ENCODE measurements at regions not wholly inside any gene's neighbourhood (a gene's known extent, or its start where the extent isn't known, plus 50 kb on each side); places are given as distances from the start of the nearest gene placed in this dataset.

DNA sequence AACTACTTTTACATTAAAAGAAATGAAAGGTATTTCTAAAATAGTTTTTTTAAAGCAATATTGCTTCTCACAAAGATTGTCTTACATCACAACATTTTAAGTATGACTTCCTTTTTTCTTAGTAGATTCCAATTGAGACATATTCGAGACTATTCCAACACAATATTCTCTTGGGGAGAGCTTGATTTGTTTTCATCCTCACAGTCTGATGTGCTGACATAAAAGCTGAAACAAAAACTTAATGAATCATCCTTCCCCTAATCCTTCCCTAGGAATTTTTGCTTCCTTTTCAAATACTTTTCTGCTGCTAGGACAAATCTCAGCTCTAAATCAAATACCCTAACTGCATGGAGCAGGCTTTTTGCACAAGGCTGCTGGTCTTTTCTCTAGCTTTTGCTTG lies 245.8 kb upstream of the MAP3K1 start:
- Mint-ChIP-seq H3K9me3 (peaks cover 2% of the 10 kb centered on the region), H3K27me3 (no peaks in the 10 kb centered on the region), H3K4me3 (no peak overlapping the region), H3K4me1 (peaks cover 47% of the 10 kb centered on the region), H3K27ac (no peak overlapping the region), H3K36me3 (ENCODE audit: low read depth) (no peaks in the 10 kb centered on the region)
- intact Hi-C loops (cut with micrococcal nuclease) = loop anchor here (5.0 to 10.0 kb wide), 3 partner anchors 163 to 295 kb away; no protein-coding TSS in a partner anchor
- no peak for DNase-seq
- ATAC-seq (ENCODE audit: low read depth) = no peak
- TF ChIP-seq, protein P1, sequence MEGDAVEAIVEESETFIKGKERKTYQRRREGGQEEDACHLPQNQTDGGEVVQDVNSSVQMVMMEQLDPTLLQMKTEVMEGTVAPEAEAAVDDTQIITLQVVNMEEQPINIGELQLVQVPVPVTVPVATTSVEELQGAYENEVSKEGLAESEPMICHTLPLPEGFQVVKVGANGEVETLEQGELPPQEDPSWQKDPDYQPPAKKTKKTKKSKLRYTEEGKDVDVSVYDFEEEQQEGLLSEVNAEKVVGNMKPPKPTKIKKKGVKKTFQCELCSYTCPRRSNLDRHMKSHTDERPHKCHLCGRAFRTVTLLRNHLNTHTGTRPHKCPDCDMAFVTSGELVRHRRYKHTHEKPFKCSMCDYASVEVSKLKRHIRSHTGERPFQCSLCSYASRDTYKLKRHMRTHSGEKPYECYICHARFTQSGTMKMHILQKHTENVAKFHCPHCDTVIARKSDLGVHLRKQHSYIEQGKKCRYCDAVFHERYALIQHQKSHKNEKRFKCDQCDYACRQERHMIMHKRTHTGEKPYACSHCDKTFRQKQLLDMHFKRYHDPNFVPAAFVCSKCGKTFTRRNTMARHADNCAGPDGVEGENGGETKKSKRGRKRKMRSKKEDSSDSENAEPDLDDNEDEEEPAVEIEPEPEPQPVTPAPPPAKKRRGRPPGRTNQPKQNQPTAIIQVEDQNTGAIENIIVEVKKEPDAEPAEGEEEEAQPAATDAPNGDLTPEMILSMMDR (IDR thresholded peaks at IDR 0.05) = no peak
- POLR2A ChIA-PET = no interaction called here
- CTCF ChIA-PET = no interaction called here

DNA sequence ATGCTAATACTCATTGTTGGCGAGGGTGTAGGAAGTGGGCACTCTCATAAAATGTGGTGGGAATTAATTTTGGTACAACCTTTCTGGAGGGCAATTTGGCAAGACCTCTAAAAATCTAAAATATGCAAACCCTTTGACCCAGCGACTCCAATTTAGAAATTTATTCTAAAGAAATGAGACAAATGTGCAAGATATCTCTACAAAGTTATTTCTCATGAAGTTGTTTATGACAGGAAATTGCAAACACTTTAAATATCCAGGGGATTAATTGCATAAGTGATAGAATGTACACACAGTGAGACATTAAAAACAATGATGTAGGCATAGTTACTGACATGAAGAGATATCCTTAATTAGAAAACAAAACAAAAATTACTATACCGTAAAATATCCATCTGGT lies 246.3 kb upstream of the MAP3K1 start:
- Mint-ChIP-seq H3K27me3 (no peaks in the 10 kb centered on the region), H3K36me3 (ENCODE audit: low read depth) (no peaks in the 10 kb centered on the region), H3K4me1 (peaks cover 48% of the 10 kb centered on the region), H3K27ac (no peak overlapping the region), H3K9me3 (peaks cover under 1% of the 10 kb centered on the region), H3K4me3 (no peak overlapping the region)
- TF ChIP-seq, protein P1 (IDR thresholded peaks at IDR 0.05) = no peak
- ATAC-seq (ENCODE audit: low read depth) = no peak
- ChIA-PET CTCF (no interaction called here), POLR2A (no interaction called here)
- no peak for DNase-seq
- intact Hi-C loops (cut with micrococcal nuclease) = loop anchor here (5.0 to 10.0 kb wide), 3 partner anchors 163 to 294 kb away; no protein-coding TSS in a partner anchor

DNA sequence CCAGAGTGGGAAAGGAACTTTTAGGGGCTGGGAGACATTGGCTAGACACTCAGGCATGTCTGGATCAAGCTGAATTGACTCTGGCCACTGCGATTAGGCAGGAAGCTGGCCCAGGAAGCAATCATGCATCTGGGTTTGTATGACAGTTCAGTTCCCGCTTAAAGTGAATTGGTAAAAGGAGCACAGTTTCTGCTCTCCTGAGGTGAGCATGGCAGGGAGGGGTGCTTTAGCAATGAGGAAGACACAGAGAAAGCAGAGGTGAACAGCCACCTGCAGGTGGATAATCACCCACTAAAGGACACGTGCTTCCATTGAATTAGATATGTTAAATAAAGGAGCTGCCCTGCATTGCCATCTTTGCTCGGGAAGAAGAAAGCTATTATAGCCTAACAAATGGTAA lies 248.1 kb upstream of the MAP3K1 start:
- no peak for ATAC-seq (ENCODE audit: low read depth)
- Mint-ChIP-seq H3K36me3 (ENCODE audit: low read depth) (no peaks in the 10 kb centered on the region), H3K27me3 (no peaks in the 10 kb centered on the region), H3K9me3 (no peaks in the 10 kb centered on the region), H3K4me1 (peaks cover 48% of the 10 kb centered on the region), H3K4me3 (no peak overlapping the region), H3K27ac (peak overlapping the region; percentile 33)
- POLR2A ChIA-PET = interaction anchor here (0.9 kb wide), 1 partner anchor 10 kb away, joined by 3 read pairs; no protein-coding TSS in a partner anchor
- CTCF ChIA-PET = no interaction called here
- intact Hi-C loops (cut with micrococcal nuclease) = loop anchor here (5.0 to 10.0 kb wide), 3 partner anchors 165 to 292 kb away; no protein-coding TSS in a partner anchor
- no peak for DNase-seq
- TF ChIP-seq, protein P1 (IDR thresholded peaks at IDR 0.05) = no peak

DNA sequence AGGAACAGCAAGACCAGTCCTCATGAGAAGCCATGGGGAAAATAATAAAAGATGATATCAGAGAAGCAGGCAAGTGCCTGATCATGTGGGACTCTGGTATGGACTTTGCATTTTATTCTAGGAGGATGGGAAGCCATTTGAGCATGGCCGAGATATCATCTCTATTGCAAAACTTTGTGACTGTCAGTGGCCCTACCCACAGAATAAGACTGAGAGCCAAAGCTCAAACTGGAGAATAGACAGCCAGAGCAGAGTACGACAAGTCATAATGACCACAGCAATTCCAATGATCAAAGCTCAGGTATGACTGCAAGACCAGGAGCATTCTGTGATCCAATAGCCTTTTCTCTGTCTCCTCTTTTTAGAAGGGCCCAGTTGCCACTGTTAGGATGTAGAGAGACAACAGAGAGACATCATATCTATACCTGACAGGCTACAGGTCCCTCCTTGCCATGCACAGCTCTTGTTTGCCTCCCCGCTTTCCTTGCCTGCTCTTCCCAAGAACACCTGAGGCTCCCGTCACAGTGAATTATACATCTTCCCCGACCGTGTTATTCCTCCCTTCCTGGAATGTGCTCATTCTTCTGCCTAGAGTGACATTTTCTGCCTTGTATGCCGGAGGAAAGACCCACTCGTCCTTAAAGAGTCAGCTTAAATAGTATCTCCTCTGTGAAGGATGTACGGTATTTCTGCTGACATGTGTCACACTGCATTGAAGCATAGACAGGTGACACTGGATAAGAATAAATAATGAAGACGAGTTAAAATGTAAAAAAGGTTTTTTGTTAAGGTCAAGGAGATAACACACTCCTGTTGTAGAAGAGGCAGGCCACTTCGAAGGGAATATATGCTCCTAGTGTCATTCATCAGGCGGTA lies 248.7 kb upstream of the MAP3K1 start:
- ATAC-seq (ENCODE audit: low read depth) = no peak
- no peaks in the 10 kb centered on the region for H3K36me3 Mint-ChIP-seq (ENCODE audit: low read depth)
- peaks cover 48% of the 10 kb centered on the region for H3K4me1 Mint-ChIP-seq
- ChIA-PET POLR2A (interaction anchor here (0.7 to 2.8 kb wide), 5 partner anchors 11 to 247 kb away, joined by 3 to 15 read pairs (median 7); no protein-coding TSS in a partner anchor), CTCF (interaction anchor here (1.1 to 1.9 kb wide), 4 partner anchors 9 to 272 kb away, joined by 3 to 5 read pairs (median 4); no protein-coding TSS in a partner anchor)
- no peak overlapping the region for H3K27ac Mint-ChIP-seq
- no peak overlapping the region for H3K4me3 Mint-ChIP-seq
- intact Hi-C loops (cut with micrococcal nuclease) = loop anchor here (5.0 to 10.0 kb wide), 3 partner anchors 166 to 292 kb away; no protein-coding TSS in a partner anchor
- H3K9me3 Mint-ChIP-seq = no peaks in the 10 kb centered on the region
- TF ChIP-seq, protein P1 (IDR thresholded peaks at IDR 0.05) = no peak
- H3K27me3 Mint-ChIP-seq = no peaks in the 10 kb centered on the region
- DNase-seq = no peak

DNA sequence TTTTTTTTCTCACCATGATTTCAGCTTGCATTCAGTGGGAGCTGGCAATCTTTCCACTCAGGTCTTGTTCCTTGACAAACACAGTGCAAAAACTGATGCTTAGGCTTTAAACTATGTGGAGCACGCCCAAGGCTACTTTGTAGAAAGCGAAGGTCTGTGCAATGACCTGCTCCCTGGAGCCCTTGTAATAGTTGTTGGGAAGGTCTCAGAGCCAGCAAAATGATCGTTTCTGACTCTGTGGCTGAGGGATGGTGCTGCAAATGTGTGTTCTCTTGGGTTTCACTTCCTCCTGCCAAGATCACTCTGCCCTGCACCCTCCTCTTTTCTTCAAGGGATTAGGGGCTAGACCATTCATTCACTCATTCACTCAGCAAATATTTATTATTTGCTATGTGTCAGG lies 249.7 kb upstream of the MAP3K1 start:
- Mint-ChIP-seq H3K4me3 (peak overlapping the region; percentile 49), H3K27me3 (no peaks in the 10 kb centered on the region), H3K4me1 (peaks cover 48% of the 10 kb centered on the region), H3K27ac (peak overlapping the region; percentile 33), H3K9me3 (no peaks in the 10 kb centered on the region), H3K36me3 (ENCODE audit: low read depth) (no peaks in the 10 kb centered on the region)
- DNase-seq (peak; percentile 32), ATAC-seq (ENCODE audit: low read depth) (peak; percentile 97)
- TF ChIP-seq, protein P1 (IDR thresholded peaks at IDR 0.05) = no peak
- intact Hi-C loops (cut with micrococcal nuclease) = loop anchor here (1.0 to 10.0 kb wide), 9 partner anchors 24 to 291 kb away; partner anchors contain the start of gene MAP3K1
- ChIA-PET POLR2A (interaction anchor here (0.6 to 2.8 kb wide), 6 partner anchors 23 to 588 kb away, joined by 3 to 15 read pairs (median 5); no protein-coding TSS in a partner anchor), CTCF (interaction anchor here (1.1 to 1.9 kb wide), 7 partner anchors 10 to 295 kb away, joined by 3 to 9 read pairs (median 4); no protein-coding TSS in a partner anchor)

All from activated B cell treated with CpG ODN at 0.5 μM for 24 hours (primary cell).